Suprapubic skin (tissue), 4 donors: ENCODE measurements at regions not wholly inside any gene's neighbourhood (a gene's known extent, or its start where the extent isn't known, plus 50 kb on each side); places are given as distances from the start of the nearest gene placed in this dataset.

Source experiments
- EP300 ChIP-seq: sonication (generic); formaldehyde crosslinking; IDR thresholded peaks from one replicate; pipeline ENCODE4 v1.6.1; 2017; ENCODE audit warnings: antibody characterized with exemption
- POLR2A ChIP-seq, 2 donors: fragments of 450-650 bp; IDR thresholded peaks; one replicate each; pipeline ENCODE4 v1.6.1; 2017; ENCODE audit warnings: antibody characterized with exemption in 2 of 2, mild to moderate bottlenecking in 2 of 2, moderate library complexity in 2 of 2
- POLR2AphosphoS5 ChIP-seq, 3 donors: sonication (generic); formaldehyde crosslinking; IDR thresholded peaks; one replicate each; pipeline ENCODE4 v1.6.1; 2017; ENCODE audit warnings: antibody characterized with exemption in 3 of 3
- TF ChIP-seq, protein P1 (sequence below), 2 donors: fragments of 200-600 bp in 1 of 2; fragments of 450-650 bp in 1 of 2; sonication (generic) in 1 of 2; IDR thresholded peaks; one replicate each; pipeline ENCODE4 v1.5.1; 2016 to 2019; ENCODE audit warnings: antibody characterized with exemption in 2 of 2, mild to moderate bottlenecking in 1 of 2, moderate library complexity in 1 of 2

DNA sequence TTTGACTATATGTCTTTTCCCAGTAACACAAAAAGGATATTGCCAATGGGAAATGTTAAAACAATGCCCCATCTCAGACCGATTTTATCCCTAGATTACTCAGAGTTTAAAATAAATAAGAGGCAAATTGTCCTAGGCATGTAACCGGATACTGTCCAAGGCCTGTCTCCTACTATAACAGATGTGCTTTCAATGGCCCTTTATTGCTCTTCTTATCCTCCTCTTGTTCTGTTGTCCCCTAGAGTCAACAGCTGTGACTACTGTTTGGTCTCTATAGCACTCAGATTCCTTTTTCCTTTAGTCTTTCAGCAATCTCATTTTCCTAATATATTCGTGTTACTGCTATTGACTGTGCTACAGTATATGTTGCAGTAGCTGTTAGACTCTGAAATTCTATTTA is 66.8 kb upstream of the PLS3 start:
- TF ChIP-seq, protein P1, sequence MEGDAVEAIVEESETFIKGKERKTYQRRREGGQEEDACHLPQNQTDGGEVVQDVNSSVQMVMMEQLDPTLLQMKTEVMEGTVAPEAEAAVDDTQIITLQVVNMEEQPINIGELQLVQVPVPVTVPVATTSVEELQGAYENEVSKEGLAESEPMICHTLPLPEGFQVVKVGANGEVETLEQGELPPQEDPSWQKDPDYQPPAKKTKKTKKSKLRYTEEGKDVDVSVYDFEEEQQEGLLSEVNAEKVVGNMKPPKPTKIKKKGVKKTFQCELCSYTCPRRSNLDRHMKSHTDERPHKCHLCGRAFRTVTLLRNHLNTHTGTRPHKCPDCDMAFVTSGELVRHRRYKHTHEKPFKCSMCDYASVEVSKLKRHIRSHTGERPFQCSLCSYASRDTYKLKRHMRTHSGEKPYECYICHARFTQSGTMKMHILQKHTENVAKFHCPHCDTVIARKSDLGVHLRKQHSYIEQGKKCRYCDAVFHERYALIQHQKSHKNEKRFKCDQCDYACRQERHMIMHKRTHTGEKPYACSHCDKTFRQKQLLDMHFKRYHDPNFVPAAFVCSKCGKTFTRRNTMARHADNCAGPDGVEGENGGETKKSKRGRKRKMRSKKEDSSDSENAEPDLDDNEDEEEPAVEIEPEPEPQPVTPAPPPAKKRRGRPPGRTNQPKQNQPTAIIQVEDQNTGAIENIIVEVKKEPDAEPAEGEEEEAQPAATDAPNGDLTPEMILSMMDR (IDR thresholded peaks at IDR 0.05), result no peak
- TF ChIP-seq POLR2A (IDR thresholded peaks at IDR 0.05) (no peak), POLR2AphosphoS5 (IDR thresholded peaks at IDR 0.05) (no peak), EP300 (no peak)
